HCEC 1CT (cell line): ENCODE measurements at regions not wholly inside any gene's neighbourhood (a gene's known extent, or its start where the extent isn't known, plus 50 kb on each side); places are given as distances from the start of the nearest gene placed in this dataset.
A peak's percentile ranks its signal among the peaks of the same experiment; 100 is the strongest.

ENCODE experiments used
- DNase-seq: peaks from one replicate; pipeline ENCODE4 v3.0.0-alpha.2; 2017

DNA sequence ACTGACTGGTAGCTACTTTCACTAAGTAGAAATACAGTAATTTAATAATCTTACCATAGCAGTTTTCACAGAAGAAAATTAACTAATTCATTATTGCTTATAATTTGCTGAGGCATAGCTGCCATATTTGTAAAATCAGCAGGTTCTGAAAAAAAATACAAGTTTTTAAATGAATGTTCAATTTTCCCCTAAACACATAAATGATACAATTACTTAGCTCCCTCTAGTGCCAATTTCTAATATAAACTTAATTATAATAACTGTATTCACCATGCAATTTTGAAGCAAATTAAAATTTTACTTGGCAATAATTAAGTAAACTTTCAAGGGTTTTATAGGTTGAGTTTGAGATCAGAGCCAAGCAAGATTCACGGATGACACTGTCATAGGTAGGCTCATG lies 1321.6 kb upstream of the ACVR2A start:
- peak; percentile 52 for DNase-seq

DNA sequence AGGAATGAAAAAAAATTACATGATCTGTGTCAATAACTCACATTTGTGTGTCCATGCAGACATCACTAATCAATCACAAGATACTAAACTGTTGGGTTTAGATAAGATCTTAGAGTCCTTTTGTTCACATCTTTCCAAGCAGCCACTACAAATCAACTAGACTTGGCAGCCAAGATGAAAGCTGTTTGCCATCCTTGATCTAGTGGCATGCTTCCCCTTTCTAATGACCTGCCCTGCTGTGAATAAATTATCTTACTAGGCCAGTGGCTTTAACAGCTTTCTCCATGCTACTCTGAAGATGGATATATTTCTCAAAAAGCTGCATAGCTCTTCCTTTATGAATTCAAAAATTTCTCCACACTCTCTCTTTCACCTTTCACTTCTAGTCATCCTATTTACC lies 1338.0 kb upstream of the ACVR2A start:
- no peak for DNase-seq

DNA sequence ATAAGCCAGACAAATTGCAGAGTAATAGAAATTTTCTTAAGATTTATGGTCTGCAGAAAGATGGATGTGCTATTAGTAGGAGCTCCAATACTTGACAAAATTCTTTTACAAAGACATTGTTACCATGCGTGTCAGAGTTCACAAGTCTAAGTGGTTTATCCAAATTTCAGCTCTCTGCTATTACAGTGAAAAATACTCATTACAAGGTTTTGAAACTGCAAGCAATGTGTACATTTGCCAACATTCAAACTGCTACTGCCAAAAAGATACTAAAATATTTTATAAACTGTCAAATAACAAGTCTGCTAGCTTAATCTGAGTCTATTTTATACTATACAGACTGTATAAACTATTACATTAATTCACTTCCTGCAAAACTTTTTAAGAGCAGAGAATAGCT lies 1341.5 kb upstream of the ACVR2A start:
- DNase-seq = no peak

DNA sequence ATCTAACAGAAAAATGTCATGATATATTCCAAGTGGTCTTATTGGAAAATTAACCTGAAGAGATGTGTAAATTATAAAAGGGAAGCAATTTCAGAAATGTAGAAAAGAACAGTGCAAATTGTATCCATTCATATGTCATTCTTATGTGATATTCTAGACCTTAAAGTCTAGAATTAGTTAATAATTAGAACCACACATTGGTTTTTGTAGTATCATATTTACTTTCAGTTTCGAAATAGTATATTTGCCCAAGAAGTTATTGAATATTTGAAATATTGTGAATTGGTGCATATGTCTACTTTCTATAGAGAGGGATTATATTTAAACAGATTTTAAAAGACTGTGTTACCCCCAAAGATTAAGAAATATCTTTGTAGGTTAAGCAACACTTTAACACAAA lies 1348.6 kb upstream of the ACVR2A start:
- no peak for DNase-seq

DNA sequence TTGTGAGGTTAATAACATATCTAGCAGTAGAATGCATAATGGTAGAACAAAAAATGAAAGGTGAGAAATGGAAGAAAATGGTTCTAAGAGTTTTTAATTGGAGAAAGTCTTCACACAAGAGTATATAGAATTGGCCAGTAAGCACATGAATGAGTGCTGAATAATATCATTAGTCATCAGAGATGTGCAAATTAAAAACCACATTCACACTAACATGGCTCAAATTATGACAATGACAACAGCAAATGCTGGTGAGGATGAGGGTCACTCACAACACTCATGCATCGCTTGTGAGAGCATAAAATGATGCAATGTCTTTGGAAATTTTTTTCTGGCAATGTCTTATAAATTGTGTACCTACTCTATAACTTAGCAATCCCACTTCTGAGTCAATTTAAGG lies 1355.4 kb upstream of the ACVR2A start:
- peak; percentile 30 for DNase-seq

DNA sequence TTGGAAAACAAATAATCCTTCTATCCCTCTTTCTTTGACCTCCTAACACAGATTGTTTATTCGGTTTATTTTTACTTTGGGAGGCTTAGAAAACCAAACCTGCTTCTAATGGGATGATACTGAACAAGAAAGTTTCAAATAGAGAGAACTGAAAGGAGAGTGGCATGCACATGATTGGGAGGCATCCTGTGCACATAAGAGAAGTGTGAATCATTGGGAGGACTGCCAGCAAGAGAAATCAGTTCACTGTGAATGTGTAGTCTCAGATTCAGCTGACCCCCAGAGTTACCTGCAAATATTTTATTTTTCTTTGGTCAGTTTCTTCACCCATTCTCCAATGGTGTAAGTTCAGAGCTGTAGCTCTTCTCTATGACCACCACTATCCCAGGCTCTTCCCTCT lies 1363.2 kb upstream of the ACVR2A start:
- peak; percentile 61 for DNase-seq

DNA sequence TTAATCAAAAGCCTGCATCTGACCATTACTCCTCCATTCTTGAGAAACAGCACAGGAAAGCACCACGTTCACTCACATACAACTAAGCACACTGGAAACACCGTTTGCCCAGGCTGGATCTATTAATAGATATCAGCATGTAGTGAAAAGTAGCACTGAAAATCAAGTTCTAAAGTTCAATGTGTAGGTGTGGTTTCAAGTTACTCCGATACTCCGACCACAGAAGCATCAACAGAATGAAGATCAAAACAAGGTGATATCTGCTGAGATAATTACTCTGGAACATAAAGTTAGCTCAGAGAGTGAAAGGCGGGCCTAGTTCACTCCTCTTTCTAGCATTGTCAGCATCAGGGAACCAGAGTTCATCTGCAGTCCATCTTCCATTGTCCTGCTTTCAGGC lies 1367.4 kb upstream of the ACVR2A start:
- no peak for DNase-seq

DNA sequence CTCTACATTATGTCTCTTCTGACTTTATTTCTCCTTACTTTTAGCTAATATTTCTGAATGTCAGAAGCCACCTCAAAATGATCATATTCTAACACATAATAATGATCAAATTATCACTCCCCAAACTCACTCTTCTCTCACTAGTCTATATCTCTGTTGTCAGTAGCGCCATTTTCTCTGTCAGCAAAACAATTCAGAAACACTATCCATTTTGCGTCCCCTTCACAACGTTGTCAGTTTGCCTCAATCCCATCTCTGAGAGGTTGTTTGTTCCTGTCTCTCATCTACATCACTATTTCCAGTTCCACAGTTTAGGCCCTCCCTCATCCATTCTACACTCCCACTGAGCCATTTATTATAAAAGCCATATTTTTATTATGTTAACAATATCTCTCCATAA lies 1376.3 kb upstream of the ACVR2A start:
- DNase-seq = no peak

DNA sequence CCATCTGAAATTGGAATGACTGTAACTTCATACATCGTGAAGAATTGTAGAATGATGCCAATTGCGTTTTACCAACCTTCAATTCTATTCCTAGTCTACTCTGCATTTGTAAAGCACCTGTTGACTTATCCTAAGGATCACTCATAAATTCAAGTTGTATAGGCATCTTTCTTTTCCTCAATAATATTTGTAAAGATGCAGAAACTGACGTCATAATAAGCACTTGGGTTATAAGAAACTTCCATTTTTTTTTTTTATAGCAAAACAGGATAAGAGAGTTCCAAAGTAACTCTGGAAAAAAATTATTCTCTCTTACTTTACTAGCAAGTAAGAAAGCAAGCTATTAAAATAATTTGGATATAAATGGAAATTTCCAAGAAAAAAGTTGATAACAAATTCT lies 1377.4 kb upstream of the ACVR2A start:
- DNase-seq = no peak

DNA sequence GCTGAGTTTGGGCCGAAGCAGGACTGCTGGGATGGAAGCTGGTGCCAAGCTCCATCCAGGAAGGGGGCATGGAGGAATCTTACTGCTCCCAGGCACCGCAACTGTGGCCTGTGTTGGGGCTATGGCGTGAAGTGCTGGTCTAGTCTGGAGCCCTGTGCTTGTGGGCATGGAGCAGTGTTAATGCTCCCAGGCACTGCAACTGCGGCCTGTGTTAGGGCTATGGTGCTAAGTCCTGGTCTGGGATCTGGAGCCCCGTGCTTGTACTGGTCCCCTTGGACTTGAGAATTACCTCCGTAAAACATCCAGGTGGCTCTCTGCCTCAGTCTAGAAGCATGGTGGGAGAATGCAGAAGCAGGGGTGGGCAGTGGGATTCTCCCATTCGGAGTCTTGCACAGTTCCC lies 1379.4 kb upstream of the ACVR2A start:
- DNase-seq = no peak

DNA sequence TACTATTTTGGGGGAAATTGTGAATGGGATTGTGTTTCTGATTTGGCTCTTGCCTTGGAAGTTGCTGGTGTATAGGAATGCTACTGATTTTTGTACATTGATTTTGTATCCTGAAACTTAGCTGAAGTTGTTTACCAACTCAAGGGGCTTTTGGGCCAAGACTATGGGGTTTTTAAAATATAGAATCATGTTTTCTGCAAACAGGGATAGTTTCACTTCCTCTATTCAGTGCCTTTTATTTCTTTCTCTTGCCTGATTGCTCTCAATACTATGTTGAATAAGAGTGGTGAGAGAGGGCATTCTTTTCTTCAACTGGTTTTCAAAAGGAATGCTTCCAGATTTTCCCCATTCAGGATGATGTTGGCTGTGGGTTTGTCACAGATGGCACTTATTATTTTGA lies 1383.8 kb upstream of the ACVR2A start:
- no peak for DNase-seq

DNA sequence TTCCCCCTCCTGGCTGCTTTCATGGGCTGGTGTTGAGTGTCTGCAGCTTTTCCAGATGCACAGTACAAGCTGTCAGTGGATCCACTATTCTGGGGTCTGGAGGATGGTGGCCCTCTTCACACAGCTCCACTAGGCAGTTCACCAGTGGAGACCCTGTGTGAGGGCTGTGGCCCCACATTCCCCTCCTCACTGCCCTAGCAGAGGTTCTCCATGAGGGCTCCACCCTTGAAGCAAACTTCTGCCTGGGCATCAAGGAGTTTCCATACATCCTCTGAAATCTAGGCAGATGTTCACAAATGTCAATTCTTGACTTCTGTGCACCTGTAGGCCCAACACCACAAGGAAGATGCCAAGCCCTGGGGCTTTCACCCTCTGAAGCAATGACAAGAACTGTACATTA lies 1386.2 kb upstream of the ACVR2A start:
- no peak for DNase-seq

DNA sequence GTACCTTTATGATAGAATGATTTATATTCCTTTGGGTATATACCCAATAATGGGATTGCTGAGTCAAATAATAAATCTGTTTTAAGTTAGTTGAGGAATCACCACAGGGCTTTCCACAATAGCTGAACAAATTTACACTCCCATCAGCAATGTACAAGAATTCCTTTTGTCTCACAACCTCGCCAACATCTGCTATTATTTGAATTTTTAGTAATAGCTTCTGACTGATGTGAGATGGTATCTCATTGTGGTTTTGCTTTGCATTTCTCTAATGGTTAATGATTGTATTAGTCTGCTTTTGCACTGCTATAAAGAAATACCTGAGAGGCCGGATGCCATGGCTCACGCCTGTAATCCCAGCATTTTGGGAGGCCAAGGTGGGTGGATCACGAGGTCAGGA lies 1387.6 kb upstream of the ACVR2A start:
- no peak for DNase-seq

DNA sequence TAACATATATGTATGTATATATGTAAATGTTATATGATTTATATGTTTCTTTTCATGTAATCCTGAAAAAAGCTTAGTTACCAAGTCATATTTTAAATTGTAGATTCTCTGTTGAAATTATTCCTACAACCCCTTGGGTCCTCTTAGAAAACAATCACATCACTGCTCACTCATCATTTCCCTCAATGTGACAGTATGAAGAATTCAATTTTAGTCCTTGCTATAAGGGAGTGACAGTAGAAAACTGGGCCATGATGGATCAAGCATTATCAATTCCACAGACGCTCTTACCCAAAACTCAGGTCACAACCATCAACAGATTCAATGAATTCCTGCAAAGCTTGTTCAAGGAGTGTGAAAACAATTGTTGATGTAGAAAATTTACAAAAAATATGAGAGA lies 1389.5 kb upstream of the ACVR2A start:
- no peak for DNase-seq

DNA sequence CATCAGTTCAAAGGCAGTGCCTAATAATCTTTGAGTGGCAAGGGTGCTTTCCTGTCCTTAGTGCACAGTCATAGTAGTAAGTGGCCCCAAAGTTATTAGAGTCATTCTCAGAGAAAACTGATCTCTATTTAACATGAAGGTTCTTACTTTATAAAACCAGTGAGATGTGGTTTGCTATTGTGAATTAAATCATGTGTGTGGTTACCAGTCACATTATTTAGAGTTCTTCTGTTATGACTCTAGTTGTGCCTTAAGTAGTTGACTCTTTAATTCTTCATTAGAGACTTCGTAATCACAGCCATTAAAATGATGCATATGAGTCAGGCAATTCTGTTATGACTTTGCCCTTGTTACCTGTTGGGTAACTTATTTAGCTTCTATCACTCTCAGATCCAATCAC lies 1392.9 kb upstream of the ACVR2A start:
- no peak for DNase-seq

DNA sequence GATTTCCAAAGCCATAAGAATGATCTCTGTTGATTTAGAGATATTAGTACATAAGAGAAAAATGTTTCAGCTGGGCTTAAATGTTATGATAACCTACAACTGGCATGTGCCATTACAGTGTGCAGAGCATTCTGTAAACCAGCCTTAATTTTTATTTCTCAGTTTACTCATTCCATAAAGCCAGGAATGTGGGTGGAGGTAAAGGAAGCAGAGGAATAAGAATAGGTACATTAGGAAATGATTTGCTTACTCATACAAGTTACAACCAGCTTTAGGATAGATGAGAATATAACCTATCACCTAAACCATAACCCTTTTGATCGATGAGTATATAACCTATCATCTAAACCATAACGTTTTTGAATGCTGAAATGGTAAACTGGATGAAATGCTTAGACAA lies 1394.7 kb upstream of the ACVR2A start:
- no peak for DNase-seq

DNA sequence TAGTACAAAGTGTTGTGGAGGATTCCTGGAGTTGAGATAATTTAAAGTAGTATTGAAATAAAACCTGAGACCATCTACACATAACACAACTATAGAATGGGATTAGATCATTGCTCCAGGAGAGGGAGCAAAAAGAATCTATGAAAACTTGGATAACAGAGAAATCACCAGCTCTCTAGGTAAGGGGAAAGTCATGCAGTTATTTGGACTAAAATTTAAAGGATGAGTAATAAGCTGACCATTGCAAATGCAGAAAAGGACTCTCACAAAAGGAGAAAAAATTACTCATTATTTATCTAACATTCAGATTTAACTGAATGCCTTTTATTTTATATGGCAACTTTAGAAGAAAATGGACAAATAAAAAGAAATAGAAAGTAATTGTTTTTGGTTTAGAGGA lies 1399.8 kb upstream of the ACVR2A start:
- DNase-seq = no peak

DNA sequence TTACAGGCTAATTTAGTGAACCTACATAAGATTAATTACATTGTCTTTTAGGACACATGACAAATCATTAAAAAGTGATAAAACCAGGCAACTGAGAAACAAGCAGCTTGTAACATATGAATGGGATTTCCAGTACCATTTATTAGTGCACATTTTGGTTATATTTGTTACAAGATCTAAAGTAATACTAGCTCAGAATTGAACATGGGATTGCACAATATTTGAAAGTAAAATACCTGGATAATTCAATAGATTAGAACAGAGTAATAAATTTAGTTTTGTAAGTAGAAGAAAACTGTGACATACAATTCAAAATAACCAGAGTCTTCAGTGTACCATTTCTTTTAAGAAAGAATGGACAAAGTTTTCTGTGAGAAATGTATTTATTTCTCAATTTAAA lies 1400.7 kb upstream of the ACVR2A start:
- no peak for DNase-seq

DNA sequence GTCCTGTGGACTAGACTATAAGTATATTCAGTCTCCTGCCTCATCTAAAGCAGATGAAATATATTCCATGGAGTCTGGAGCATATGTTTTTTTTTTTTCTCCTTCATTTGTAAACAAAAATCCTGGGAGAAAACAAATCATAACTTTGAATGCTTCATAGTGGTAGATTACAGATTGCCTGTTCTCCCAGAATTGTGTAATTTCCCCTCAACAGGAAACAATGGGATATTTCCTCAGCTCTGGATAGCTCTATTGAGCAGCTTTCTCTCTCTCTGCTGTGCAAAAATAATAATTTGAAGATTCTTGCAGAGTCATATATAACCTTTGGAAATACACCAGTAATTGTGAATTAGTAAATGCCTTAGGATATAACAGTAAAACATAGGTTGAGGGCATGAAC lies 1406.6 kb upstream of the ACVR2A start:
- DNase-seq = no peak

DNA sequence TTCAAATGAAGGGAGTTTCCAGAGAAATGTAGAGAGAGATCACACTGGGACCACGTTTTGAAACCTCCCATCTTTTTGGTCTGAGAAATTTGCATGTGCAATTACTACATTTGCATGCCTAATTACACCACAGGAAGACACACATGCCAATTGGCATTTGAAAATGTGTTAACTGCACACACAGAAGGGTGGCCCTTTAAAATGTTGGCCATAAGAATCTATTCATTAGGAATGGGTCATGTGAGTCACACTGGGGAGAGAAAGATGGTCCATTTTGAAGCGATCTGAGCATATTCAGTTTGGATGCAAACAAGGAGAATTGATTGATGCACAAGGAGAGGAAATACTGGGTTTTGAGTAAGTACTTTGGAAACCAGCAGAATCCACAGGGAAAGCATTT lies 1407.1 kb upstream of the ACVR2A start:
- no peak for DNase-seq

DNA sequence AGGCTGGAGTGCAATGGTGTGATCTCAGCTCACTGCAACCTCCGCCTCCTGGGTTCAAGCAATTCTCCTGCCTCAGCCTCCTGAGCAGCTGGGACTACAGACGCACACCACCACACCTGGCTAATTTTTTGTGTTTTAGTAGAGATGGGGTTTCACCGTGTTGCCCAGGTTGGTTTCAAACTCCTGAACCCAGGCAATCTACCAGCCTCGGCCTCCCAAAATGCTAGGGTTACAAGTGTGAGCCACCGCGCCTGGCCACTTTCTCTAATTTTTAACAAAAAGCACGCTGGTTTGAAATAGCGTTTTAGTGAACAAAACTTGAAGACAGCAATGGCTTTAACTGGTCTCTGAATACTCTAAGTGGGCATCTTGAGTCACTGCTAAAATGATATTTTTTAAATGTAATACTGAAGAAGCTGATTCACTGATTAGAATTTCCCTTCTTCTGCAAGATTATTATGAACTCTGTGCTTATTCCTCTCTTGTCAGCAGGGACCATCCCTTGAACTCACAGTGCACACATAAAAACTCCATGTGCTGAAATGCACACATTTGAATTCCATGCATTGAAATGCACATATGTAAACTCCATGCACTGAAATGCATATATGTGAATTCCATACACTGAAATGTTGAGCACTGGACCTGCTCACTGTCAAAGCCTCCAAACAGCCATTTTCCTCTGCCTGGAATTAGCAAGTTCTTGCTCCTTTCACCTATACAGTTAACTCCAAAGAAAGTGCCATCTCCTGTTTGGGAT lies 1411.5 kb upstream of the ACVR2A start:
- DNase-seq = no peak

DNA sequence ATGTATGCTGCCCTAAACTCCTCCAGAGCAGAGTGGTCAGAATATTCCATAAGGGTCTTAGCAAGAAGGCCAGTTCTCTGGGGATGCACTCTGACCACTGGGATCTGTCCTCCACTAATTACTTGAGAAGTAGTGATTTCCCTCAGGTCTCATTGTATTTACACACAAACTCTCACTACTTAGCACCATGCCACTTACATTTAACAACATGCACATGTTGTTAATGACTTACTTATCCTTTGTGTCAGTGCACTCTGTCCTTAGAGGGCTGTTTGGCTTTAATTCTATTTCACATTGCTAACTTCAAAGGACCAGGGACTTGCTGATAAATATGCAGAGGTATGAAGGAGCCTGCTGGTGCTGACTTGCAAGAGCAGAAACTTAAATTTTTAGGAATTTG lies 1415.5 kb upstream of the ACVR2A start:
- DNase-seq = no peak

DNA sequence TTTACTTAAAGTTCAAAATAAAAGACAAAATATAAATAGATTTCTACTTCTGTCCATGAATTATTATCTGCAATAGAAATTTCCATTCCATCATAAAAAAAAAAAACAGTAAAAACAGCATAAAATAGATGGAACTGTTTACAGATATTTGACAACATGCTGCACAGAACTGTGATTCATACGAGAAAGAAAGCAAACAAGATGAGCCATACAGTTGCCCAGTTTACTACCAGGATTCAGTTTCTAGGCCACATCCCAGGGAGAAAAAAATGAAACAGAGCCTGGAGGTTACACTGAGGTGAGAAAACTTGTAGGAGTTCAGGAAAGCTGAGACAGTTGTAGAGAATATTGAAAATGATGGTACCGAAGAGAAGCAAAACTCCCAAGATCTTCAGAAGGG lies 1426.9 kb upstream of the ACVR2A start:
- peak; percentile 20 for DNase-seq

DNA sequence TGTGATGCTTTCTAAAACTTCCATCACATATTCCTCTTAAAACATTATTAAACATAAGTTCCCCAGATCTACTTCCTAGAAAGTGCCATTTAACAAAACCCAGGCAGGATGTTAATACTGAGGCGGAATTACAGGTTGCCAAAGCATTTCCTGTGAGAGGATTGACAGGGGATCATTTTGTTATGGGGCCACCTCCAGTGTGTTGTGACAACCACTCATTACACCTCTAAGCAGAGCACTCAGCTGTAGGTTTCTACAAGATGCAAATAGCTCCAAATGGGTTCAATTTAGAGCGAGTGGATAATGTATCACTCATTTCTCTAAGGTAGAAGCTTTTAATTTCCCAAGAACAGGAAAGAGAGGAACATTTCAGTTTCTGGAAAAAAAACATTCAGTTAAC lies 1429.5 kb upstream of the ACVR2A start:
- no peak for DNase-seq

DNA sequence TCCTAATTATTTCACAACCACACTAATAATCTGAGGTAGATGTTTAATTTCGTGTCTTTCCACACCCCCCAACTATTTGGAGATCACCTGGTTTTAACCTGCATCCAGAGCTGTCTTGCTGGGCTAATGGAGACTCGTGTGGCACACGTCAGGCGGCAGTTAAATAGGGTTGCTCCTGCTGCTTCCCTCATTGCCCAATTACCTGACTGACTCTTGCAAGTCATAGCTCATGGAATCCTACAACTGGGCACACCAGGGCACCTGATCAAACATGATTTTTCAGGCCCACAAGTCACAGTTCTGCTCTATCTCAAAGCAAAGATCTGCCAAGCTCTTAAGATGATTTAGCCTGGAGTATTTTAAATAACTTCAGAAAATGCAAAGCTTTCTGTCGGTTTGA lies 1430.4 kb upstream of the ACVR2A start:
- no peak for DNase-seq
